CD4-positive, alpha-beta T cell treated with Interferon alpha-2 for 1 hour (primary cell): ENCODE measurements at regions not wholly inside any gene's neighbourhood (a gene's known extent, or its start where the extent isn't known, plus 50 kb on each side); places are given as distances from the start of the nearest gene placed in this dataset.
"Not testable (repeated sequence)": the region's sequence is repeated elsewhere in the genome, so short reads cannot be mapped to it uniquely, and the experiment has no call there.

Experiments used
- DNase-seq, 2 donors: peaks; one replicate each; pipeline ENCODE4 v3.0.0-alpha.2; 2020 to 2022

DNA sequence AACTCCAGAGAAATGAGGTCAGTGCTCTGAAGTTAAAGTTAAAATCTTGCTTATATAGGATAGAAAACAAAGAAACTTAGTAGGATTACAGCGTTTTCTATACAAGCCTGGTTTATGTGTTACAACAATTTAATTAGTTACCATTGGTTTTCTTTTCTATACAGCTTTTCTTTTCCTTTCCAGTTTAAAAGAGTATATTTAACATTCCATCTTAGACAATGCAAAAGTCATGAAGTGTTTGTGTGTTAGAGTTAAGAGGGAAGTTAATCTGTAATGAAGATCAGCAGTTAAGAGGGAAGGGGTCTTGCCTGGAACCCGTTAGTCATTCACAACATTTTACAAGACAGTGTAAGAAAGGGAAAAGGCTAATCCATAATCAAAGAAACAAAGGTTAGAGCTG lies 338.3 kb downstream of the OTUD1 start:
- DNase-seq = no peak

DNA sequence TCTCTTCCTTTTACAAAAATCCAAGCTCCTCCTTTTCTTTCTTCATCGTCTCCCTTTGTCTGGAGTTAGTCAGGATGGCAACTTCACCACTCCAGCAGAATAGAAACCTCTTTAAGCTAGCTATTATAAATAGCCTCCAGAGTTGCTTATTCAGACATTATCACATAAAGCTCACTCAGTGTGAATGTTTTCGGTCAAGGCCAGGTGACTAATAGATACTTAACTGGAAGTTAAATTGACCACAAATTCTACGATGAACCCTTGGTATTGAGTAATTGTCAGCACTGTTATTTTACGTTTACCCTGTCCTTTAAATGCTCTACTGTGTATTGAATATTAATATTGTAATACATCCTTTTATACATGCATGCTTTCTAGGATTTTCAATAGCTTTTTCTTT lies 340.4 kb downstream of the OTUD1 start:
- DNase-seq = no peak

DNA sequence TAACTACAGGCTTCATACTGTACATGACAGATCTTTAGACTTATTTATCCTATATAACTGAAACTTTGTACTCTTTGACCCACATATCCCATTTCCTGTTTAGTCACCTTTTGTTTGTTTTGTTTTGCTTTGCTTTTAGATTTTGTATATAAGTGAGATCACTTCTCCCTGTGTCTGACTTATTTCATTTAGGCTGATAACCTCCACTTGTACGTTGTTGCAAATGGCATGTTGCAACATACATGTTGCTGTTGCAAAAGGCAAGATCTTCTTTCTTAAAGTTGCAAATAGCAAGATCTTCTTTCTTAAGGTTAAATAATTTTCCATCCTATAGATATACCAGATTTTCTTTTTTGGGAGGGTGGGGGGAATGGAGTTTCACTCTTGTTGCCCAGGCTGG lies 341.5 kb downstream of the OTUD1 start:
- no peak for DNase-seq

DNA sequence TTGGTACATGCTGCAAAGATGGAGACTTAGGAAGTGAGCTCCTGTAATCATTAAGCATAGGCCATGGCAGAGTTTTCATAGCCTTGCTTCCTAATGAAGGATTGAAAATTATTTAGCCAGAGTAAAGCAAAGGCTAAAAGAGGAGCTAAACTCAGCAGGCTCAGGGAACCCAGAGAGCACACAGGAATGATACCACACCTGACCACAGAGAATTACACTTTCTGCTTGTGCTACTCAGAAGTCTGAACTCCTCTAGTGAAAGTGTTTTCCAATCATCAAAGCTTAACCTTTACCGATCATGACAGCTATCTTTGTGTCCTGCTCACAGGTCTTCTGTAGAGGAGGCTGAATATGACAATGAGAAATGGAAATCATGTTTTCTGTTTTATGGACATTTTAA lies 347.7 kb downstream of the OTUD1 start:
- no peak for DNase-seq

DNA sequence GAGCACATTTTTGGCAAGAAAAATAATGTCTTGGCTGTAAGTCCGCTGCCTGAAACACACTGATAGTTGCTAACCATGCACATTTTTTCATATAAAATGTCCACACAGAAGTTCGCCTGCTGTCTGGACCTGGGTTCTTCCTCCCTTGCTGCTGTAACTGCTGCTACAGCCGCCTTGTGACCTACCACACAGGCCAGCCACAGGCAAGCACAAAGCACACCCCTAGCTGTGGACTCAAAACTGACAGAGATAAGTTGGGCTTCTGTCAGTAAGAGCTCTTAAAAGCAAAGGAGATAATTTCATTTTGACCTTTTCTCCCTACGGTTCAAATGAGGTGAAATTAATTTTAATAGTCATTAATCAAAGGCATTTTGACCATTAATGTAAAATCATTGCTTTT lies 354.7 kb downstream of the OTUD1 start:
- no peak for DNase-seq

DNA sequence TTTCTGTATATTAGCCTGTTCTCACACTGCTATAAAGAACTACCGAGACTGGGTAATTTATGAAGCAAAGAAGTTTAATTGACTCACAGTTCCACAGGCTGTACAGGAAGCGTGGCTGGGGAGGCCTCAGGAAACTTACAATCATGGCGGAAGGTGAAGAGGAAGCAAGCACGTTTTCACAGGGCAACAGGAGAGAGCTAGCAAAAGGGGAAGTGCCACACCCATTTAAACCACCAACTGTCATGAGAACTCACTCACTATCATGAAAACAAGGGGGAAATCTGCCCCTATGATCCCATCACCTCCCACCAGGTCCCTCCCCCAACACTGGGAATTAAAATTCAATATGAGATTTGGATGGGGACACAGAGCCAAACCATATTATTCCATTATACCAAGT lies 358.6 kb downstream of the OTUD1 start:
- not testable (repeated sequence) for DNase-seq

DNA sequence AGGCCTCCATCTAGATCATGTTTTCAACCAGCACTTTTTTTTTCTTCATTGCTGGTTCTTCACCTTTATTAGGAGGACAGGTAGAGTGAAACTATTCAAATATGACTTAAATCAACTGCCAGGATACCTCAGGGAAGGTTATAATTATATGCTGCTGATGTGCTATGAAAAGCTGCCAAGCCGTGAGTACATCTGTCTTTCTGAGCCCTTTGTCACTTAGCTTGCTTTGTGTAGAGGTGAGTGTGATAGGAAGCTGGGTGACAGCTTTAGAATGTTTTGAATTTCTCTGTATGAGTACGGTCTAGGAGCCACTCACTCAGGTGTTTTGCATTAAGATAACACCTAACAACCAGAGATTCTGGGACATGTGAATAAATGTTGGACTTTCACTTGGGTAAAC lies 365.2 kb downstream of the OTUD1 start:
- no peak for DNase-seq

DNA sequence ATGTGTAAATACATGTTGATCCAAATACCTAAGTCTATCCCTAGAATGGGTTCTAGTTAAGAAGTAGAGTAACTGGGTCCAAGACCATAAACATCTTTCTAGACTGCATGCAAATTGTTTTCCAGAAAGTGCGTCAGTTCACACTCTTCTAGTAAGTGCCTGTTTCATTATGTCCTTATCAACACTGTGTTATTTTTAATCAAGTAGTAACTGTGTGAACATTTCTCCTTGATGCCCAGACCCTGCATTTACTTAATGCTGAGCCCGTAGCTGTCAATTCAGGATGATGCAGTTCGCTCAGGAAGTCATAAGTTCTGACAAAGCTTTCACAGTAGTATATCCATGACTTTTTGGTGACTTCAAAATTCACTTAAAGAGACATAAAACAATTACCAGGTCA lies 374.8 kb downstream of the OTUD1 start:
- no peak for DNase-seq

DNA sequence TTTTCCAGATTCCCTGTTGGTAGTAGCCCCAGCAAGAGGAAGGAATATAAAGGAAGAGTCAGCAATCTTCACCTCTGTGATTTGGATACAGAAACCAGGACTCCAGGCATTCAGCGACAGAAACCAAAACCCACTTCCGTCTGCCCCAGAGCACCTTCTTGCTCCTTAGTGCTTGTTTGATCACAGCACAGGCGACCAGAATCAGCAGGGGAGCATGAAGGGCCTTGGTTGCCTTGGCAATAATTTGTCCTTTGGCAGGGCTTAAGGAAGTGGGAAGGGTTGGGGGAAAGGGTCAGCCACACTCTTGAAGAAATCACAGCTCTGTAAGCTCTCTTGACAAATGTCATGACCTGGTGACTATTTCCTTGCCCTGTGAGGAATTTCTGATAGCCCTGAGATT lies 379.6 kb downstream of the OTUD1 start:
- no peak for DNase-seq

DNA sequence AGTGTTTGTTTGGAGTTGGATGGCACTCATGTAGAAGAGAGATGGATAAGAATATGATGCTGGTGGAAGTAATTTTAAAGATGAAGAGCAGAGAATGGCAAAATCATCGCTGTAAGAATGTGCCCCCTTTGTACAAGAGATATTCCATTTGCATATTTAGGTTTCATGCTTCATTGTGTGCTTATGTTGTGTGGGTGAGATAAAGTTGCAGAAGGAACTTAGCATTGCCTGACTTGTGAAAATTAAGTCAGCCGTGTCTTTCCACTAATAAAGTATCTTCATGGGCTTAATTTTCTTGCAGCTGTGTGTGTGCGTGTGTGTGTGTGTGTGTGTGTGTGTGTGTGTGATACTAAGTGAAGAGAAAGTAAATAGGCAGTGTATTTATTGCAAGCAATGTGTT lies 381.9 kb downstream of the OTUD1 start:
- no peak for DNase-seq

DNA sequence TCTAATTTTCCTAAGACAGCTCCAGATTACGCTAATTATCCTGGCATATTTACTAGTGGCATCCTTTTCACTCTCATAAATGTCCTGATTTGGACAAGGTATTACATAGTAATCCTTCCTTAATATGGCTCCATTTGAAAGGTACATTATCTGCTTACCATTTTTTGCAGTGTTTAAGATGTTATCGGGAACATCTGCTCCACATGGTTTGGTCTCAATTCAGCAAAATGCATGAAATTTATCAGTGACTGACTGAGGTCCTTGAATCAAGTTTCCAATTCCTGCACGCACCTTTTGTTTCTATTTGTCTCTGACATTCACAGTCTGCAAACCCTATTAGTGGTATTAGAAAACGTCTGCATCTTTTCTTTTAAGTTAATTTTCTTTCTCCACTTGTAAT lies 384.1 kb upstream of the KIAA1217 start:
- no peak for DNase-seq

DNA sequence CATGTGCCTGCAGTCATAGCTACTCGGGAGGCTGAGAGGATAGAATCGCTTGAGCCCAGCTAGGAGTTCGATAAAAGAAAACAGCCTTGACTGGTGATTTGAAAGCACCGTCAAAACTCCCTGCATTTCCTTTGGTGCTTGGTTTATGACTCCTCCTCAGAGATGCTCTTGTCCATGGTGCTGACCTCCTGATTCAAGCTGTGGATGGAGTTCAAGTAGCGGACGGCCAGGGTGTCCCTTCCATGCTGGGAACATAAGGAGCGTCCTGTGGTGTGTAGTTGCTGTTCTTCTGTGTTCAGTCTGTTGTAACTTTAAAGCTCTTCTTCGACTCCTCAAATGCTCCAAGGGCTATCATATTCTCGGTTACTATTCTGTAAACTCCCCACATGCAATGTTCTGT lies 382.5 kb upstream of the KIAA1217 start:
- DNase-seq = no peak

DNA sequence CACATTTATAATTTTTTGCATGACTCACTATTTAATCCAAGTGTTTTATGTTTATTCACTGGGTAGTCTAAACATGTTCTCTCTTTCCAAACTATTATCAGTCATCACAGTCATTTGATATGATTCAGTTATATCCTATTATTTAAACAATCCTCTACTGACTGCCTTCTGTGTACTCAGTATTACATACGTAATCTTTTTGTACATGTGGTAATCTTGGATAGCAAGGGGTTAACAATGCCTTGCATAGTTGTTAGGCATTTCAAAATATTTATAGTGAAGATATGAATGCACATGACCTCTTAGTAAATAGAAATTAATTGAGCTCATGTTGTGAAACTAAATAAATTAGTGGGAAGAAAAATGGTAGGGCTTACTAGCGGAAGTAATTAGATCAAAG lies 379.4 kb upstream of the KIAA1217 start:
- no peak for DNase-seq

DNA sequence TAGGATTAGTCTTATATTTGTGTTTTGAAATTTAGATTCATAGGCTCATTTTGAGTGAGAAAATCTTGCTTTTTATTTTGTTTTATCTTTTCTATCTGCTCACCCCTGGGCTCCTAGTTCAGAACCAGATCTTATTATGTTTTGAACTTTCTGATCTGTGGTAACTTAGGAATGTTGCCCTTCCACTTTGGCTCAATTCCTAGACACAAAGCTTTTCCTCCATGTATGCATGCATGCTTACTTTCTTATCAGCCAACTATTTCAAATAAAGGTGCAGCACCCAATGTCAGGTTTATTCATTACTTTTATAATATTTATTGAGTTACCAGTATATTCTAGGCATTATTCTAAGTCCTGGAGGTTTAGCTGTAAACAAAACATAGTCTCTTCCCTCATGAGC lies 374.8 kb upstream of the KIAA1217 start:
- no peak for DNase-seq

DNA sequence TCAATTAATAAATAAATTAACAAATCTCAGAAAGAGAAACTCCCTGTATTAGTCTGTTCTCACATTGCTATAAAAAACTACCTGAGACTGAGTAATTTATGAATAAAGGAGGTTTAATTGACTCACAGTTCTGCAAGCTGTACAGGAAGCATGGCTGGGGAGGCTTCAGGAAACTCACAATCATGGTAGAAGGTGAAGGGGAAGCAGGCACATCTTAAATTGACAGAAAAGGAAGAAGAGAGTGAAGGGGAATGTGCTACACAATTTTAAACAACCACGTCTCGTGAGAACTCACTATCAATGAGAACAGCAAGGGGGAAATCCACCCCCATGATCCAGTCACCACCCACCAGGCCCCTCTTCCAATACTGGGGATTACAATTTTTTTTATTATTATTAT lies 358.3 kb upstream of the KIAA1217 start:
- no peak for DNase-seq

DNA sequence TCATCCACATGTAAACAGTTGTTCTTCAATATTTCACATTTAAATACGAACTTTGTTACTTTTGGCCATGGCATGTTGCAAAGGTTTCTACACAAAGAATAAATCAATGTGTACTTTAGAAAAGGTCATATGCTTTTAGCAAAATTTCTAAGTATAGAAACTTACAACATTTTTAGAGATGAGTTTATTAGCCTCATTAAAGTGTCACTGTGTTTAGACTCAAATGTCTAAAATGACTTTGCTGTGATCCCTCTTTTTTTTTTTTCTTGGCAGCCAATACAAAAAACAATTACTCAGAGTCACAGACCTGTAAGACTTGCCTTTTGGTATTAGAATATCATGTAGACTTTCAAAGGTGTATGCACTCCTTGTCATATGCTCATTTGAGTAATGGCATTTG lies 349.3 kb upstream of the KIAA1217 start:
- no peak for DNase-seq

DNA sequence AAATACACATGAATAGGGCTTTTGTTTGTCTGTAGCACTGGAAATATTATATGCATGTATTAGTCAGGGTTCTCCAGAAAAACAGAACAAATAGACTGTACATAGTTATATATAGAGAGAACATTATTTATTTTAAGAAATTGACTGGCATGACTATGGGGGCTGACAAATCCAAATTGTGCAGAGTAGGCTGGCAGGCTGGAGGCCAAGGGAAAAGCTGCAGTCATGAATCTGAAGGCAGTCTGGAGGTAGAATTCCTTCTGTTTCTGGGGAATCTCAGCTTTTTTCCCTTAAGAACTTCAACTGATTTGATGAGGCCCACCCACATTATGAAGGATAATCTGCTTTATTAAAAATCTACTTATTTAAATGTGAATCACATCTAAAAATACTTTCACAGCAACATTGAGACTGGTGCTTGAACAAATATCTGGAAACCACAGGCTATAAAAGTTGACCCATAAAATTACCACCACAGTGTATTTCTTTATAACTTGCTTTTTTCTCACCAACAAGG lies 344.2 kb upstream of the KIAA1217 start:
- no peak for DNase-seq

DNA sequence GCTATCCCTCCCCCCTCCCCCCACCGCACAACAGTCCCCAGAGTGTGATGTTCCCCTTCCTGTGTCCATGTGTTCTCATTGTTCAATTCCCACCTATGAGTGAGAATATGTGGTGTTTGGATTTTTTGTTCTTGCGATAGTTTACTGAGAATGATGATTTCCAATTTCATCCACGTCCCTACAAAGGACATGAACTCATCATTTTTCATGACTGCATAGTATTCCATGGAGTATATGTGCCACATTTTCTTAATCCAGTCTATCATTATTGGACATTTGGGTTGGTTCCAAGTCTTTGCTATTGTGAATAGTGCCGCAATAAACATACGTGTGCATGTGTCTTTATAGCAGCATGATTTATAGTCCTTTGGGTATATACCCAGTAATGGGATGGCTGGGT lies 342.0 kb upstream of the KIAA1217 start:
- not testable (repeated sequence) for DNase-seq

DNA sequence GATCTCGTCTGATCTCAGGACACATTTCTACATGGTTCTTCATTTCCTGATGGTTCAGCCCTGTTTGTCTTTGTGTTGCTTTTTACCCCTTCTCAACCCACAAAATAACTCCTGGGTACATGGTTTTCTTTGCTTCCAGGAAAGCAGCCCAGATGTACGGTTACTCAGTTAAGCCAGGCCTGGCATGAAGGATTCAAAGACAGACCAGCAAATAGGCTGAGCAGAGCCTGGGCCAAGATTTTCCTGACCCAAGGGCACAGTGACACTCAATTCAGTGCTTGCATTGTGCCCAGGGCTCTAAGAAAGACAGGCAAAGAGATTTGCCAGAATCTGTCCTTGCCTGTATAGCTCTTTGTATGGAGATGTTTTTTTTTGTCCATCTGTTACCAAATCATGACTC lies 340.8 kb upstream of the KIAA1217 start:
- DNase-seq = no peak

DNA sequence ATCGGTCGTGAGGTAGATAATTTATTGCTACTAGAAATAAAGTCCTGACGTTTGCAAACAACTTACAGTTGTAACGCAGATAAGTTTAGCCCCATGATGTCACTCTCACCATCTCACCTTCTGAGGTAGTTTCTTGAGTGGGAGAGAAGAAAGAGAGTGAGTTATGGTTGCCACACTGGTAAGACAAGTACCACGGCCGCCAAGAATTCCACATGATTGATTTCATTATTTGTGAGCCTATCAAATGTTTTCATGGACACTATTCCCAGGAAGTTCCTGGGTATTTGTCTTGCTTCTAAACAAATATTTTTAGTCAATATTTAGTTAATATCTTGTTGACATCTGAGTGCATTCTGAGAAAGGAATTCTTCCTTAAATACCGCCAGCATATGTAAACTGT lies 339.4 kb upstream of the KIAA1217 start:
- DNase-seq = no peak

DNA sequence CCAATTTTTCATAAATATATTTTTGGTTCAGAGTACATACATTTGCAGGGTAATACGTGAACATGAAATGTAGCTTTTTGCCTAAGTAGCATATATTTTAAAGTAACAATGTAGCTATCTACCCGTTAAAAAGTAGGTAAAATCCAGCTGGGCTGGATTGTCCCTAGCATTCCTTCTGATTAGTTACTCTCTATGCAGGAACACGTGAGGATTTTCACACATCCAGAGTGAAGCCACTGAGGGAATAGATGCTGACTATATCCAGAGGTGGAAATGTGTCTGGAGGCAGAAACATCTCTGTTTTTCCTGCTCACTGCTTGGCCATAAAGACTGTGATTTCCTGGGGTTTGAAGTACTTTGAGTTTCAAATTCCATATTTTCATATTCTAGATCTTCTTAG lies 338.9 kb upstream of the KIAA1217 start:
- DNase-seq = no peak

DNA sequence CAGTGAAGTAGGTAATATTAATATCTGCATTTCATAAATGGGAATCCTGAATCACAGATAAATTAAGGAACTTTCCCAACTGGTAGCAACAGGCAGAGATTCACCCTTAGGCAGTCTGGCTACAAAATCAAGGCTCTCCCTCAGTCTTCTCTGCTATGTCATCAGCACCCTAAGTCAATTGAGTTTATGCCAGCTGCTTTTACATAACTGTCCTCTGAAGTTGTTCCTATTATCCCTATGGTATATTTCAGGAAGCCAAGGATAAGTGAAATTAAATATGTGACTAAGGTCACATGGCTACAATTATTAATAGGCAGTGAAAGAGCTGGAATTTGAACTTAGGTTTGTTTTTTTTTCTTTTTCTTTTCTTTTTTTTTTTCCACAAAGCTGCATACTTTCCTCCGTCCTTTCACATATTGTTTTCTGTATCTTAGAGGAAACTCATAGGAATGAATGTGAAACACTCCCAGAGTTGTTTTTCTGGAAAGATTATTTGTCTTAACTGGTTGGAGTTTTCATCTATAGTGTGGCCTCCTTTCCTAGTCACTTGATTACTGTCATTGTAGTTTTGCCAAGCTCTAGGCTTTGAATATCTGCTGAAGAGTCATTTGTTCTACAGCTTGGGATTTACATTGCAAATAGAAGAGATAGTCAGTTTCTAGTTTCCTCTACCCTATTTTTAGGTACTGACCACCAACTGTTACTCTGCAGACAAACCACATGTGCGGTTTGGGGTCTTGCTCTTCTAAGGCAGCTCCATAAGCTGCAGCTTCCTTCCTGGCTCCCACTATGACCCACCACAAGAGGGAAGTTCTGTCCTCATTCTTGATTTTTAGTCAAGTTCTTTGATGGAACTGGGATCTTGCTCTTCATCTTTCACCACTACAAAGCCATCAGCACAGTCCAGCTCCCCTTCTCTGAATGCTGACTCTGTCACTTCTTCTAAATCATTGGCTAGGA lies 338.0 kb upstream of the KIAA1217 start:
- DNase-seq = no peak

DNA sequence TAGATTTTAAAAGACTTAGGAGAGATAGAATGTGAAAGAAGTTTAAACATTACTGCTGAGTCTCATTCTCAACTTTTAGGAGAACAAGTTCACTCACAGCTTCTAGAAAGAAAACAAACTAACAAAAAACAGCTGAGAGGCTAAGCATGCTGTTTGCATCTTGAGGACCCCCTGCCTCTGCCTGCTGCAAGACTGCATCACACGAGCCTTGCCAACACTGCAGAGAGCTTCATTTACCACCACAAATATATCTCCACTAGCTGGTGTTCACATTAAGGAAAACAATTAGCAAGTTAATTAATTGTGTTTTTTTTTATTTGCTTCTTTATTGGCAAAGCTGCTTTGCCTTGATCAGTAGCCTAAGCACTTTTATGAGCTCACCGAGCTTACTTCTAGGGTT lies 336.6 kb upstream of the KIAA1217 start:
- no peak for DNase-seq

DNA sequence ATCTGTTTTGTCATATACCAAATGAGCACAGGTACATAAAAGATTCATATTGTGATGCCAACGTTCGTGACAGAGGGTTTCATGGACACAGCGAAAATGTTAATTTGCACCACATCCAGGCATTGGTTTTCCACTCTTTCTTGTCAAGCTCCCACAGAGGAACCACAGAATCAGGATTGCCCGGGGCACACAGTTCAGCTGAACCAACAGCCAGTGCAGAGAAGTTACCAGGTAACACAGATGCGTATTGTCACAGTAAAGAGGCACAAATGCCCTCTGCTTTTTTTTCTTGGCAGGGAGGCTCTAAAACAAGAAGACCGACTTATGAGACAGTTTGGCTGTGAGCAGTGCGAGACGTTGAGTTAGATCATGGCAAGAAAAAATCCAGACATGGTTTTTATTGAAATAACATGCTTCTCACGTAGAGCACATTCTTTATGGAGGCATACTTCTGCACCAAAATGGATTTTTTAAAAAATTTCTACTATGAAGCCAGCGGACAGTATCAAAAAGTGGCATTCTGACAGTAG lies 331.1 kb upstream of the KIAA1217 start:
- no peak for DNase-seq

DNA sequence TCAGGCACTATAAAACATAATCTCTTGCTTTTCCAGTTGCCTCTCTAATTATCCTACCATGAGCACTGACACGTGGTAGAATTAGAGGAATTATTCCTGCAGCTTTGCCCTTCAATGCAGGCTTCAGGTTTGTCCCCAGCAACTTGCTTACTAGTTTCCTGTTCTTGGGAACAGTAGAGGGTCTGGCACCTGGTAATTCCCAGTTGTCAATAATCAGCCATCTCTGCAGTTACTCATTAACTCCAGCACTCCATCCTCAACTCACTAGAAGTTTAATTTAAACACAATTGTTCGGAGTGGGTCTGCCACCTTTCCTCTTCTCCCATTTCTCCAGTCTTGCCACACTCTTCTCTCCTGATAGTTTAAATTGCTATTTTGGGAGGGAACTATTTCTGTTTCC lies 324.3 kb upstream of the KIAA1217 start:
- no peak for DNase-seq
